ENCODE measurements at regions not wholly inside any gene's neighbourhood (a gene's known extent, or its start where the extent isn't known, plus 50 kb on each side); places are given as distances from the start of the nearest gene placed in this dataset.

- H3K27me3 Mint-ChIP-seq (ENCODE audit: low read depth, poor library complexity), result no peaks in the 10 kb centered on the region
- H3K4me1 Mint-ChIP-seq, result no peaks in the 10 kb centered on the region
- H3K36me3 Mint-ChIP-seq (ENCODE audit: low read depth), result no peaks in the 10 kb centered on the region
- peaks cover 28% of the 10 kb centered on the region for H3K9me3 Mint-ChIP-seq
- no peak for DNase-seq
- H3K4me3 Mint-ChIP-seq, result no peak overlapping the region
- TF ChIP-seq CTCF (IDR thresholded peaks at IDR 0.05), result no peak
- H3K27ac Mint-ChIP-seq, result no peak overlapping the region
Observed at GRCh38 chr3:106756901-106757300, 620.3 kb upstream of the CCDC54 start.

- no peak for DNase-seq
- Mint-ChIP-seq H3K36me3 (ENCODE audit: low read depth) (no peaks in the 10 kb centered on the region), H3K27ac (no peak overlapping the region), H3K9me3 (peaks cover 28% of the 10 kb centered on the region), H3K27me3 (ENCODE audit: low read depth, poor library complexity) (no peaks in the 10 kb centered on the region), H3K4me1 (no peaks in the 10 kb centered on the region), H3K4me3 (no peak overlapping the region)
- no peak for TF ChIP-seq CTCF (IDR thresholded peaks at IDR 0.05)
Observed at GRCh38 chr3:106758459-106758858, 618.8 kb upstream of the CCDC54 start.

- peaks cover 18% of the 10 kb centered on the region for H3K9me3 Mint-ChIP-seq
- H3K36me3 Mint-ChIP-seq (ENCODE audit: low read depth), result no peaks in the 10 kb centered on the region
- no peak for DNase-seq
- H3K27me3 Mint-ChIP-seq (ENCODE audit: low read depth, poor library complexity), result no peaks in the 10 kb centered on the region
- TF ChIP-seq CTCF (IDR thresholded peaks at IDR 0.05), result no peak
- no peak overlapping the region for H3K4me3 Mint-ChIP-seq
- H3K27ac Mint-ChIP-seq, result no peak overlapping the region
- no peaks in the 10 kb centered on the region for H3K4me1 Mint-ChIP-seq
Observed at GRCh38 chr3:106759731-106760130, 617.5 kb upstream of the CCDC54 start.

- Mint-ChIP-seq H3K36me3 (ENCODE audit: low read depth) (no peaks in the 10 kb centered on the region), H3K27ac (no peak overlapping the region), H3K4me3 (no peak overlapping the region), H3K27me3 (ENCODE audit: low read depth, poor library complexity) (no peaks in the 10 kb centered on the region), H3K4me1 (no peaks in the 10 kb centered on the region), H3K9me3 (no peaks in the 10 kb centered on the region)
- DNase-seq, result no peak
- no peak for TF ChIP-seq CTCF (IDR thresholded peaks at IDR 0.05)
Observed at GRCh38 chr3:106765342-106765741, 611.9 kb upstream of the CCDC54 start.

- Mint-ChIP-seq H3K27me3 (ENCODE audit: low read depth, poor library complexity) (no peaks in the 10 kb centered on the region), H3K9me3 (no peaks in the 10 kb centered on the region), H3K27ac (no peak overlapping the region), H3K4me1 (no peaks in the 10 kb centered on the region), H3K36me3 (ENCODE audit: low read depth) (no peaks in the 10 kb centered on the region), H3K4me3 (no peak overlapping the region)
- no peak for DNase-seq
- no peak for TF ChIP-seq CTCF (IDR thresholded peaks at IDR 0.05)
Observed at GRCh38 chr3:106768941-106769480, 608.2 kb upstream of the CCDC54 start.

- TF ChIP-seq CTCF (IDR thresholded peaks at IDR 0.05), result no peak
- Mint-ChIP-seq H3K27ac (no peak overlapping the region), H3K36me3 (ENCODE audit: low read depth) (no peaks in the 10 kb centered on the region), H3K27me3 (ENCODE audit: low read depth, poor library complexity) (peaks cover 3% of the 10 kb centered on the region), H3K9me3 (no peaks in the 10 kb centered on the region), H3K4me3 (no peak overlapping the region), H3K4me1 (no peaks in the 10 kb centered on the region)
- DNase-seq, result no peak
Observed at GRCh38 chr3:106773795-106774194, 603.4 kb upstream of the CCDC54 start.
